Stimulated activated CD8-positive, alpha-beta memory T cell treated with anti-CD3 and anti-CD28 coated beads, Interleukin-7, amount 100 ng/mL, for 4 hours (primary cell): ENCODE measurements at regions not wholly inside any gene's neighbourhood (a gene's known extent, or its start where the extent isn't known, plus 50 kb on each side); places are given as distances from the start of the nearest gene placed in this dataset.
"Not testable (repeated sequence)": the region's sequence is repeated elsewhere in the genome, so short reads cannot be mapped to it uniquely, and the experiment has no call there.

ENCODE experiments used
- DNase-seq, 2 donors: peaks; one replicate each; pipeline ENCODE4 v3.0.0-alpha.2; 2020; ENCODE audit warnings: low read depth in 2 of 2

GRCh38 chr5:52255308-52255707 is 532.4 kb upstream of the ITGA1 start:
- no peak for DNase-seq

- DNase-seq: no peak
Measured at GRCh38 chr5:52262844-52263243, 524.9 kb upstream of the ITGA1 start.

GRCh38 chr5:52269401-52269800 is 518.3 kb upstream of the ITGA1 start:
- no peak for DNase-seq

GRCh38 chr5:52269859-52270258 is 517.9 kb upstream of the ITGA1 start:
- DNase-seq: no peak

- no peak for DNase-seq
Measured at GRCh38 chr5:52275639-52276038, 512.1 kb upstream of the ITGA1 start.

GRCh38 chr5:52277101-52277500 is 510.6 kb upstream of the ITGA1 start:
- no peak for DNase-seq

- no peak for DNase-seq
Measured at GRCh38 chr5:52282647-52283046, 505.1 kb upstream of the ITGA1 start.

DNA sequence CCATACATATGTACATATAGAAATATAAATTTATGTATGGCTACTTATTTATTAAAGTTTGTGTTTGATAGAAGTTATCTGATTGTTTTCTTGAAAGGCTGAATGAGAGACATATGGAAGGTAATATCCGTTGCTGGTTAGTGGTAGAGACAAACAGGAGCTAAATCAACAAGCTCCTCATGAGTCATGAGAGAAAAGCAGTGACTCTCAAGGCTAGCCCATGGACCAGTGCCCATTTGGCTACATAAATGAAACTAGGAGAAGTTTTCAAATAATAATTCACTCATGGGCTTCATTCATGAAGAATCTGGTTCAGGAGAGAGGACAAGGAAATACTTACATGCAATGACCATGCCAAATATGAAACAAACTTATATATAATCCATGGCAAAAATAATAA is 504.5 kb upstream of the ITGA1 start:
- DNase-seq: no peak

DNA sequence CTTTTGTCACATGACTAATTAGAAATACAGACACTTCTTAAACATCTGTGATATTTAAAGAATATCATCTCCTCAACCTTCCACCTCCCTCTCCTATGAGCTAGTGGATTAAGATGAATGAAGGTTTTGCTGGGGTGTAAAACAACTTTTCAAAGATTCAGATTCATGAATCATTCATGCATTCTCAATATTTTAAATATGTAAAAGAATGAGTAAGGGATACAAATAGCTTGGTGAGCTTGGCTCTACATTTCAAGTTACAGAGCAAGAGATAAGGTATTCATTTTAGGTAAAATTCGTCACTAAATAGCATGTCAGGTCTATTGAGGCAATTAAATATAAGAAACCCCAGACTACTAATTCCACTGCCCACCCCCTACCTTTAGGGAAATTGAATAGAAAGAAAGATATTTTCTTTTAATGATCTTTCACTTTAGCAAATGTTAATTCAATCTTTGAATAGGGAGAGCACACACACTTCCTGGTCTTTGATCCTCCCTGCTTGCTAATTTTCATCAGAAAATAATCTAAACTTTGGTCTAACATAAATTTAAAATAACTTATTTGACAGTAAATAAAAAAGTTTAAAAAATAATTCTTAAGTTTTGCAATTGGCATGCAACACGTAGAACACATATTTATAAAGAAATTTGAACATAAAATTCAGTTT is 486.9 kb upstream of the ITGA1 start:
- no peak for DNase-seq

GRCh38 chr5:52304816-52305215 is 482.9 kb upstream of the ITGA1 start:
- not testable (repeated sequence) for DNase-seq

DNA sequence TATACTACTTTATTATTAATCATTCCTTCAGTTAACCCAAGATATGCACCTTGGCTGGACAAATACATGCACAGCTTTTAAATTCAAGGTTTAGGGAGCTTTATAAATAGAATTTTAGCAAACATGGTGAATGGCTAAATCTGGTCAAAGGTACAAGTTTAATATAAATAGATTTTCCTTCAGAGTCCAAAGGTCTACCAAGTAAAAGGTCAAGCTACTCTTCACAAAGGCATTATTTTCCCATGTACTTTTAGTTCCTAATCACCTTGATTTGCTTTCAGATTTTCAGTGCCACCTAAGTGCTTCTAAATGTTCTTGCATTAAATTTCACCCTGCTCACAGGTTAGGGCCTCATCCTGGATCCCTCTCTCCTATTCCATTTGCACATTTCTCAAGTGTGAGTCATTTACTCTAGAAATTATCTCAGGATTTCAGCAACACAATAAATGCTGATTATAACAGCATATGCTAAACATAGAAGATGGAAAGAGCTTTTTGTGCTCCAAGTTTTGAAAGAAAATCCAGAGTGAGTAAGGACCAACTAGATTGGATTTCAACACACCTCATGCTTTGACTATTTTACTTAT is 459.4 kb upstream of the ITGA1 start:
- DNase-seq: no peak

DNA sequence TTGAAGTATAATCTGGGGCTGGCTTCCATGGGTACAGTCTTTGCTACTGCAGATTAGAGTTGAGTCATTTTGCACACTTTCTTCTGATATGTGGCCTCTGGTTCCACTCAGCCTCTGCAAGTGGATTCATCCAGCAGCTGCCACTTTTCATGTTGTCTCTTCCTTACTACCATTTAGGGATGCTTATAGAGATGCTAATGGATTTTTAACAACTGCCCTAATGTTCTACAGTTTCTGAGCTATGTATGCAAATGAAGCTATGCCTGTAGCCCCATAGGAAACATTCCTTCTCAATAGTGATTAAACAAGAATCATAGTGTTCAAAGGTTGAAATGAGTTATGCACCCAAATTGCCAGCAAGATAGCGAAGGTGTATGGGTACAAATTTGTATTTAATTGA is 456.0 kb upstream of the ITGA1 start:
- DNase-seq: no peak

DNA sequence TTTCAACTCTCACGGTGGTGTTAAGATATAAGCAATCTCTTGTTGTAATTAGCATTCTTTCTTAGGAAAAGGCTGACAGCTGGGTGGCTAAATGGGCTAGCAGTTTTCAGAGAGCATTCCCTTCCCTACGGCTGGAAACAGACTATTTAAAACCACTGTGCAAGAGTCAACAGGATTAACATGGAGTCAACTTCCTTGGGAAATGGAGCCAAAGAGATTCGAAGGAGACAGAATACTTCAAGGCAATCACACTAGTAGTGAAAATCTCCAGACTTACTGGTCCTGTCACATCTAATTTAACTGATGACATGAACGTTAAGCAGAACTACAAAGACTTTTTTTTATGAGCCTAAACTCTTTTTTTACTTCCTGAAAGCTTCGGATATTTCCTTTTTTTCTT is 453.3 kb upstream of the ITGA1 start:
- no peak for DNase-seq

DNA sequence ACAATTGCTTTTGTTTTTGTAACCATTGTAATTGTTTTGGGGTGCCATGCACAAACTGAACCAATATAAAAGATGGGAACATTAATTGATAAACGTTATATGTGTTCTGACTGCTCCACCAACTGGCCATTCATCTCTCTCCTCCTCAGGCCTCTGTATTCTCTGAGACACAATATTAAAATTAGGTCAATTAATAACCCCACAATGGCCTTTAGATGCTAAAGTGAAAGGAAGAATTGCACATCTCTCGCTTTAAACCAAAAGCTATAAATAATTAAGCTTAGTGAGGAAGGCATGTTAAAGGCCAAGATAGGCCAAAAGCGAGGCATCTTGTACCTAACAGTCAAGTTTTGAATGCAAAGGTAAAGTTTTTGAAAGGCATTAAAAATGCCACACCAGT is 448.4 kb upstream of the ITGA1 start:
- no peak for DNase-seq

DNA sequence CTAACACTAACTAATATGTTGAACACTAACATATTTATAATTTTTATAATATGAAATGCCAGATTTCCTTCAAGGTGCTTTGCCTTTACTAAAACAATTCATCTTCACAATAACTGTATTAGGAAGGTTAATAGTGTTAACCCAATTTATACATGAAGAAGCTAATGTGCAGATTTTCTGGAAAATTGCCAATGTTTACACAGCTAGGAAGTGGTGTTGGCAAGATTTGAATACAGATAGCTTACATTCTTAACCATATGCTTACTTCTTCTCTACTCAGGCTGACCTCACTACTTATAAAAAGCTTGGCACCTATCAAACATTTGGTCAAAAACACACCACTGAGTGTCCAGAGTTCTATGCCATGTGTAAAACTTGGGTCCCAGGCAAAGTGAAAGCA is 445.4 kb upstream of the ITGA1 start:
- no peak for DNase-seq

DNA sequence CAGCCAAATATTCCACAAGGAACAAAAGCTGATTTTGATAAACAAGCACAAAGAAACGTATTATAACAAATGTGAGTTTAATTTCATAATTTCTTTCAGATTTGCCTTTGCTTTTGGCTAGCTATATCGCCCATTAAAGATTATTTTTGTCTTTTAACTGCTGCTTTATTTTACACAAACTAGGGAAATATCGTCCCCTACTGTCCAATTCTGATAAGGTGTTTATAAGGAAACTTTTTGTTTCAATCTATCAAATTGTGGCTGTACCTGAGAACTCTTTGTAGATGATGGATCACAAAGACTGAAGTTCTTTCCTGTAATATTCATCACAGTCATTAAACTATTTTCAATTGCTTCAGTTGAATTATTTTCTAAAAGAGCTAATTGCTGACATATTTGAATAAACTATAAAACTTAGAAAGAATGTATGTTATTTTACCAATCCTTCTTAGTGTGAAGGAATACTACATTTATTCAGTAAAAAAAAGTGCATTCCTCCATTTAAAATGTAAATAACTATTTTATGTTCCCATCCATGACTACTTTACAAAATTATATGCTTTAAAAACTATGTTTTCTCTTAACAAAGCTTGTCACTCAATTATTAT is 431.3 kb upstream of the ITGA1 start:
- DNase-seq: no peak

GRCh38 chr5:52359261-52359660 is 428.5 kb upstream of the ITGA1 start:
- no peak for DNase-seq

- no peak for DNase-seq
Measured at GRCh38 chr5:52360985-52361384, 426.7 kb upstream of the ITGA1 start.

DNA sequence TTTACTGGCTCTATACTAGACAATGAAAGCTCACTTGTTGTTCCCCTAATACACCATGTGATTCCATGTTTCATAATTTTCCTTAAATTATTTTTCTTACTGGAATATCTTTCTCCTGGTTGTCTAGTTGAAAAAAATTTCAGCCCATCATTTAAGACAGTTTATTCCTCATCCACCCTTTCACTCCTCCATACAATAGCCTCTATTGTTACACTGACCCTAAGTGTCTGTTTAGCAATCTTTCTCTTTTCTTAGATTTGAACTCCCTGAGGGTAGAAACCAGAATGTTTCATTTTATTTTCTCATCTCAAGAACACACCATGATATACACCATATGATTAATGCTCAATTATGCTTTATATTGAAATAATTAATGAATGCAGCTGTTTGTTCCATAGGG is 413.4 kb upstream of the ITGA1 start:
- DNase-seq: no peak

DNA sequence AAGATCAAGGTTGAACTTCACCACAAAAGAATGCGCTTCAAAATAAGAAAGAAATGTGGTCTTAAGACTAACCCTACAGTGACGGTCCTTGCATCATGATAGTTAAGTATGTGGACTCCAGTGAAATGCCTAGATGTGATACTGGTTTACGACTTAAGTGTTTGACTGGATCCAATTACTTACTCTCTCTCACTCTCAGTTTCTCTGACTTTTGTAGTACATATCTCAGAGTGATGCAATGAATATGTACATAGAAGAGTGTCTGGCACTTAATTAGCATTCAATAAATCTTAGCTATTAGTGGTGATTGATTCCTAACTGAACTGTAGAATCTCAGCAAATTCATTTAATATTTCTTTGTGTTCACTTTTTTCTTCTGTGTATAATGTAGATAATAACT is 411.7 kb upstream of the ITGA1 start:
- DNase-seq: no peak

DNA sequence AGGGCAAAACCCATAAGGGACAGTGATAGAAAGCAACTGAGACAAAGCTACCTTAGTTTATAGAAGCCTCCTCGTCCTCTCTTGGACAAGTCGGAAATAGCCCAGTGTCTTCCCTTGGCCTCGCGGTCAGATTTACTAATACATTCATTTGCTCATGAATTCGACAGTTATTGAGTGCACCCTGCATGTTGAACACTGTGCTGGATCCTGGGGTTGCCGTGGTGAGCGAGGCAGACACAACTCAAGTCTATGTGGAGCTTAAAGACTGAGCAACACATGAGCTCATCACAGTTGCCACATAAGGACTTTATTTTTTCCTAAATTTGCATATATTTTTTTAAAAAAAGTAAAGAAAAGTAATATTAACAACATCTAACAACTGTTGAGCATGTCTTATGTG is 411.1 kb upstream of the ITGA1 start:
- no peak for DNase-seq

DNA sequence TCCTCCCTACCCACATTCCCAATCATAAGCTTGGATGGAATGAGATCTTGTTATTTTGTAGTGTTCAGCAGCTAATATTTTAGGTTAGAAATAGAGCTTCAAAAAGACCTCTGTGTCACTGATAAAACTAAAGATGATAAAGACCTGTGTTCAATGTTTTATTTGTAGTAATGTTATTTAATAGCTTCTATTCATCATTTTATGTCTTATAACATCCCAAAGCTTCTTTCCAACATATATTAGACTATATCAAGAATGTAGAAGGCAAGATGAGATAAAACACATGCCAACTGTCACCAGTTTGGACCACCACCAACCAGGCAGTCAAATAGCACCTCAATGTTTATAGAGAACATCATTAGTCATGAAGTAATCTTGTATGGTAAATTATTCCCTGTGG is 409.5 kb upstream of the ITGA1 start:
- no peak for DNase-seq

DNA sequence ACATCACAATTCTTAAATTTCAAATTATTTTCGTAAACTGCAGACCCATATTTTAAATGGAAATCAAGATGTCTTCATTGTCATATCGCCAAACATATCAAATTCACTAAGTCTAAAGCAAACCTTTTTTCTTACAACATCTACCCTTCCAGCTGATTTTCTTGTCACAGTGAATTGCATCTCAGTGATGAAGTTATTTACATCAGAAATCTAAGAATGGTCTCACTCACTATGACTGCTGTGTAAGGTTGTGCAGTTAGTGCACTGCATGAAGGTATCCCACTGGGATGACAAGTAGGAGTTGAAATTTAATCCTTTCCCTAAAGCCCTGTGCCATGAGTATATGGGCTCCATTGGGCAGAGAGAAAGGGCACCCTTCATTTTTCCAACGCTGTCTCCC is 399.4 kb upstream of the ITGA1 start:
- DNase-seq: no peak

GRCh38 chr5:52392321-52392720 is 395.4 kb upstream of the ITGA1 start:
- no peak for DNase-seq
